ENCODE measurements at regions not wholly inside any gene's neighbourhood (a gene's known extent, or its start where the extent isn't known, plus 50 kb on each side); places are given as distances from the start of the nearest gene placed in this dataset.
"Not testable (repeated sequence)": the region's sequence is repeated elsewhere in the genome, so short reads cannot be mapped to it uniquely, and the experiment has no call there.

DNA sequence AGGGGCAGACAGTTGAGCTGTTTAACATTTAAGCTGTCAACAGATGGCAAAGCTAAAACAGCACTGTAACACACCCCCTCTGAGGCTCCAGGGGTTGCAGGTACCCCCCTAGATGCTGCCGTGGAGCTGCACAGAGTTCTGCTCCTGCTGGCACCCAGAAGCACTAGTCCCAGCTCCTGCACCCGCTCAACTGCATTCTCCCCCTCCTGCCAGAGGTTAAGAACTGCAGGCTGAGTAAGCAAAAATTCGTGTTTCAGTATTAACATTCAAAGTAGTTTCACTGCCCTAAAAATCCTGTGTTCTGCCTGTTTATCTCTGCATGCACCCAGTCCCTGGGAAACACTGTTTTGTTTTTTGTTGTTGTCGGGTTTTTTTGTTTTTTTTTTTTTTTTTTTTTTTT, 790.8 kb upstream of the KCND2 start:
- no peak for DNase-seq

DNA sequence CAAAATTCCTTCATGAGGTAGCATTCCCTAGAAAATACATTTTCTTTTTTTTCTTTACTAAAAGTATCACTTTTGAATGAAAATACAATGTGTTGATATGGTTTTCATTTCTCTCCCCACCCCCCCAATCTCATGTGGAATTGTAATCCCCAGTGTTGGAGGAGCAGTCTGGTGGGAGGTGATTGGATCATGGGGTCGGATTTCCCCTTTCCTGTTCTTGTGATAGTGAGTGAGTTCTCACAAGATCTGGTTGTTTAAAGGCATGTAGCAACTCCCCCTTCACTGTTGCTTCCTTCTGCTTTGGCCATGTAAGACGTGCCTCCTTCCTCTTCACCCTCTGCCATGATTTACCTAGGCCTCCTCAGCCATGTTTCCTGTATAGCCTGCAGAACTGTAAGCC, 790.3 kb upstream of the KCND2 start:
- DNase-seq = no peak

DNA sequence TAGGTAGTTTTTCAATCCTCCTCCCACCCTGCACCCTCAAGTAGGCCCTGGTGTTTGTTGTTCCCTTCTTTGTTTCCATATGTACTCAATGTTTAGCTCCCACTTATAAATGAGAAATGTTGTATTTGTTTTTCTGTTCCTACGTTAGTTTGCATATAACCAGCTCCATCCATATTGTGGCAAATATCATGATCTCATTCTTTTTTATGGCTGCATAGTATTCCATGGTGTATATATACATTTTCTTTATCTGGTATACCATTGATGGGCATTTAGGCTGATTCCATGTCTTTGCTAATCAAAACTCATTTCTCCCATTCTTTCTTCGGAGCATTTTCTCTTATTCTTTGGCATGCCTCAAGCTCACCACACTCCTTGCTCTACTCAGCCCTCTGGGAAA, 789.6 kb upstream of the KCND2 start:
- DNase-seq = no peak

DNA sequence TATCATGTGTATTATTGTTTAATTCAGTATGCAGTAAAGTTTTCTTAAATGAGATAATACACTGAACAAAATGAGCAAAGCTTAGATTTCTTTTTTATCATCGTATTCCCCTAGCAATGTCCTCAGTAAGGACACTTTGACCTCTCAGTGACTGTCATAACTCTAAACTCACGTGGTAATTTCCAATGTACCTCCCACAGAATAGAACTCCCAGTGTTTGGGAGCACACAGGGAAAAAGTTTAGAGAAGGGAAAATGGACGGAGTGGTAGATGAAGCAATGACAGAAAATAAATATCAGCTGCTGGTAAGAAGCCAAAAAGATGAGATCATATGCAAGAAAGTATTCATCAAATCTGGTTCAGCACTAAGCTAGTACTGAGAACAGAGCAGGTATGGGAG, 758.6 kb upstream of the KCND2 start:
- no peak for DNase-seq

DNA sequence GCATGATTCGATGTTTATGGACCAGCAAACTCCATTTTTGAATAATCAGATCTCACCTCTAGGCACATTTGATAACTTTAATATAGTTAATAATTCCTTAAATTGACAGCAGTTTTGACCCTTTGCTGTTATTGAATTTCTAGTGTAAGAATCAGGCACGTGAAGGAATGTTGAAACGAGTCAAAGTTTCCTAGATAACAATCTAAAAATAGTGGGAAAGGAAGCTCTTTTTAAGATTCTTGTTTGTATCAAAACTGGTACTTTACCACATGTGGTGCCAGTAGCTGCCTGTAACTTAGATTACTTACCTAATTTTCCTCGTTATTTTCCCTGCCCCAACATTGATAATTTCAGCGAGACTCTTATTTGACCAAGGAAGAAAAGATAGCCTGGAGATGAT, 757.8 kb upstream of the KCND2 start:
- no peak for DNase-seq

DNA sequence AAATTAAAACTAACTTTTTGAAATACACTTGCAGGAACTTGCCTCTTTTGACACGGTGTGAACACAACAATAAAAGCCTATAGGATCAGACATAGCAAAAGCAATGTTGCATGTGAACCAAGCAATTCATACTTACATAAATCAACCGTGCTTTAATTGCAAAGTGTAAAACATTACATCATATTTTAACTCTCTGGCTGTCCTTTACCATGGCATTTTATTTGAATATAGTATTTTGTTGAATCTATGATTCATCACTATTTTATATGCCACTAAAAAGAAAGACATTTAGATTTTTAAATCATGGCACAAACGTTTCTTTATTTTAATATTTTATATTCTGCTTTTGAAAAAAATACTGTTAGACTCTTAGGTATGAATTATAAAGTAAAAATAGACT, 757.0 kb upstream of the KCND2 start:
- no peak for DNase-seq

DNA sequence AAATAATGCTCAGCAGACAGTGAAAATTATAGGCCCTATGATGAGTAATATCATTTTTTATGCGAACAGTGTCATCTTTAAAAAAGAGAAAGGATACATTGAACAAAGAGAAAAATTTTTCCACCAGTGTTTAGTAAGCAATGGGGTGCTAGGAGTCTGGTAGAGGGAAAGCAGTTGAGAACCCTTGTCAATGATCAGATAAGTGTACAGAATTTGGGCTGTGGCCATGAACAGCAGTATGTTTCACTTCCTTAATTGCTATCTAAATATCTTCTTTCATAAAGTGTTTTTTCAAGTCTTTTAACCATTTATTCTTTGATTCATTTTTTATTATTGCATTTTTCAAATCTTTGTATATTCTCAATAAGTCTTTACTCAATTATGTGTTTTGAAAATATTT, 750.7 kb upstream of the KCND2 start:
- no peak for DNase-seq

DNA sequence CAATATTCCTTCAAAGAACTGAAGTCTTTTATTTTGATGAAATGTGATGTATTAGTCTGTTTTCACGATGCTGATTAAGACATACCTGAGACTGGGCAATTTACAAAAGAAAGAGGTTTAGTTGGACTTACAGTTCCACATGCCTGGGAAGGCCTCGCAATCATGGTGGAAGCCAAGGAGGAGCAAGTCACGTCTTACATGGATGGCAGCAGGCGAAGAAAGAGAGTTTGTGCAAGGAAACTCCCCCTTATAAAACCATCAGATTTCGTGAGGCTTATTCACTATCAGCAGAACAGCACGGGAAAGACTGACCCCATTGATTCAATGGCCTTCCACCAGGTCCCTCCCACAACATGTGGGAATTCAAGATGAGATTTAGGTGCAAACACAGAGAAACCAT, 750.3 kb upstream of the KCND2 start:
- DNase-seq = no peak

DNA sequence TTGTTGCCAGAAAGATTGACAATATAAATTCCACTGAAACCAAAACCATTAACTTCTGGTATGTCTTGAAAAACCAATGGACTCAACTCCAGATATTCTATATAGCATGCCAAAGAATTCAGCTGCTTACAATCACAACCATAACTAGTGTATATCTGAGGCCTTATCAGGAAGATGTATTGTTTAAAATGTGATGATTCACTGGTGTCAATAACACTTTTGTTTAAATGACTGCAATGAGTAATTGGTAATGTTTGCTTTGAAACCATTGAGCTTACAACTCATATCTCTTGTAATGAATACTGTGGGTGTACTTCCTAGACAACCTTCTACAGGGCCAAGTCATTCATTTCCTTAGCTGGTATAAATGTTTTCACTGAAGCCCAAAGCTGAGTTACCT, 727.9 kb upstream of the KCND2 start:
- no peak for DNase-seq

DNA sequence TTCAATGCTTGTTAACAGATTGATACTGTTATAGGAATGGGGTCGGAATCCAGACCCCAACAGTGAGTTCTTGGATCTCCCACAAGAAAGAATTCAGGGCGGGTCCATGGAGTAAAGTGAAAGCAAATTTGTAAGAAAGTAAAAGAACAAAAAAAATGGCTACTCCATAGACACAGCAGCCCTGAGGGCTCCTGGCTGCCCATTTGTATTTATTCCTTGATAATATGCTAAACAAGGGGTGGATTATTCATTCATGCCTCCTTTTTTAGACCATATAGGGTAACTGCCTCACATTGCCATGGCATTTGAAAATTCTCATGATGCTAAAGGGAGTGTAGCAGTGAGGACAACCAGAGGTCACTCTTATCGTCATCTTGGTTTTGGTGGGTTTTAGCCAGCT, 717.2 kb upstream of the KCND2 start:
- DNase-seq = no peak

DNA sequence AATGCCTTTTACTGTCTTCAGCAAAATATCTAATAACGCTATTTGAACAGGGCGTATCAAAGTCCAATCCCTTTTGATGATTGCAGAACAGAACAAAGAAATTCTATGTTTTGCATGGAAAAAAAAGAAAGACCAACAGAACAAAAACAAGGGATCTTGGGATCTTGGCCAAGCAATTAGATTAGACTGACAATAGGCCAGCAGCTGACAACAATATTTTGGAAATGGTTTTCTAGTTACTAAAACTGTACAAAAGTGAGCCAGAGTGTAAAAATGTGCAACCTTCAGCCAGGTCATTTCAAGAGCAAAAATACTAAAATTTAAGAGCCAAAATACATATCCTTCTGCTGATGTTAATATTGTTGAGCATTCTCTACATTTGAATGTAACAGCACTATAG, 716.5 kb upstream of the KCND2 start:
- DNase-seq = no peak

DNA sequence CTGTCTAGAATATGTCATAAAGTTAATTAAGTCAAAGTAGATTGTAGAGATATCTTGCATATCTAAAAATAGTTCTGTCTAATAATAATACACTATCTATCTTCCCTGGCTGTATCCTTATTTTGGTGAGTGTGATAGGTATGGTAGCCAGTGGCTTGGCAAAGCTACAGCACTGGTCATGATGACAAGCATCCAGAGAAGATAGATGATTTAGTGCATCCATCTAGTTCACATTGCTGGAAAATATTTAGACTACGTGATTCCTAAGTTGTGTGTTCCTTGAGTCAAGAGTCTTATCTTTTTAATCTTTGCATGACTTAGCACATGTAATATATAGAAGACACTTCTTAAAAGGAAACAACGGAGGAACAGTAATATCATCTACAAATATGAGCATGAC, 711.2 kb upstream of the KCND2 start:
- DNase-seq = no peak

DNA sequence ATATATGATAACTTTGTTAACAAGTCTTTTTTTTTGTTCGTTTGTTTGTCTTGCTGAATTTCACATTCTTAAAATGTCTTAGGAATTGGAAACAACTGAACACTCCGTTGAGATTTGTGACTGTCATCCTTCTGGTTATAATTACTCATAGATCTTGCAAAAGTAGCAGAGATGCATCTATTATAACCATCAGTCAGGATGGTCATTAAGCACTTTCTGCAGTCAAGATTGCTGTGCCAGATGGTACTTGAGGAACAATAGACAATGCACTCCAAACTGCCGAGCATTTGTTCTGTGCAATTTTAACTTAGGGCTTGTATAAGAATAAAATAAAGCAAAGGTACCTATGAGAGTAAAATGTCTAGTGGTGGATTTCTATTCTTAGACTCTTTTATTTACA, 710.1 kb upstream of the KCND2 start:
- DNase-seq = peak; percentile 69

DNA sequence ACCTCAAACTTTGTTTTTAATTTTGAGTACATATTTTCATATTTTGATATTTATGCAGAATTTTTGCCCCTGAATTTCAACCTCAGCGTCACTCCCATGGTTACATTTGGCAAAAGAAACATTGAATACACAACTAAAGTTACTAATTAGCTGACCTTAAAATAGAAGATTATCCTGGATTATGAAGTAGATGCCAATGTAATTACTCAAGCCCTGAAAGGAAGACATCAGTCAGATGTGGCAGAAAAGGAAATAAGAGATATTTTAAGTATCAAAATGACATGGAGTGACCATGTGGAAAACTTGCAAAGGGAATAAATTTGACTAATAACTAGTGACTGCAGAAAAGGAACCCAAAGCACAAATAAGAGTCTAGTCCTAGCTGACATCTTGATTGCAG, 701.3 kb upstream of the KCND2 start:
- DNase-seq = no peak

DNA sequence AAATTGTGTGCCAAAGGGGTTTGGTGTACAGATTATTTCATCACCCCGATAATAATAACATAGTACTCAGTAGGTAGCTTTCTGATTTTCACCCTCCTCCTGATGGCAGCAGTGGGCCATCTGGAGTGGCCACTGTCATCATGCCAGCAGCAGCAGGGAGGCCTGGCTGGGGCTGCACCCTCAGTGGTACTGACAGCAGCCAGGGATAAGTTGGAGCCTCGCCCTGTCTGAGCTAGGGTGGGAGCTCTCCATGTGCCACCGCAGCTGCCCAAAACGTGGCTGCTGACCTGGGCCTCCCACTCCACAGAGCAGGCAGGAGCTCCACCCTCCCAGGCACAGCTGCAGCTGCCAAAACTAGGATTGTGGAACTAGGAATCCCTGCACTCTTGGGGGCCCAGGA, 700.8 kb upstream of the KCND2 start:
- DNase-seq = no peak

DNA sequence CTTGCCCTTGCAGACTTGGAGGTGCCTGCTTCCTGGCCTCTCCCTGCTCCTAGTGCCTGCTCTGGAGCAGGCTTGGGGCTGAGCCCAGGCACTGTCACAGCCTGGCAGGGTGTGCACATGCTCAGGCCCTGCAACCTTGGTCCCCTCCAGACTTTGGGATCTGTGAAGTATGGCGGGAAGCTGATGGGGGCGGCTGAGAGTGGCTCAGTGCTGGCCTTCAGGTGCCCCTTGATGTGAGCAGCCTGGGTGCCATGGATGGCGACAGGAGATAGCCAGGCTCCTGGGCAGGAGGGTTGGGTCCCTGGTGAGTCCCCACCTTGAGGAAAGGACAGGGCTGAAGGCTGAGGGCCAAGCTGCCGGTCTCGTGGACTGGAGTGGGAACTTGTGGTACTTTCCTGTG, 700.4 kb upstream of the KCND2 start:
- DNase-seq = no peak

DNA sequence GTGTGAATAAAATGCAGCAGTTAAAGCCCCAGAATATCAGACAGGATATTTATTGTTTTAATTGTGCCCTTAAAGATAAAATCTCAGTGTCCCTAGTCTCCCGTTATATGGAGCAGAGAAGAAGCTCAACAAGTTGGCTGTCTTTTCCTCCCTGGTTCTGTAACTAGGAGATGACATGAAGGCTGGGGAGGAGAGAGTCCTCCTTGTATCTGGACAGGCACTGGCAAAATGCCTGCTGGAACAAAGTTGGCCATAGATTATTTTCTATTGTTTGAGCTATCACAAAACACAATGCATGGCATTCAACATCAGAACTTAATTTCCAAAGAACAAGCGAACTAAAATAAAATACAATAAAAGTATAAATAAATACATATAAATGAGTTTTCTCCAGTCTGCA, 694.9 kb upstream of the KCND2 start:
- DNase-seq = no peak

DNA sequence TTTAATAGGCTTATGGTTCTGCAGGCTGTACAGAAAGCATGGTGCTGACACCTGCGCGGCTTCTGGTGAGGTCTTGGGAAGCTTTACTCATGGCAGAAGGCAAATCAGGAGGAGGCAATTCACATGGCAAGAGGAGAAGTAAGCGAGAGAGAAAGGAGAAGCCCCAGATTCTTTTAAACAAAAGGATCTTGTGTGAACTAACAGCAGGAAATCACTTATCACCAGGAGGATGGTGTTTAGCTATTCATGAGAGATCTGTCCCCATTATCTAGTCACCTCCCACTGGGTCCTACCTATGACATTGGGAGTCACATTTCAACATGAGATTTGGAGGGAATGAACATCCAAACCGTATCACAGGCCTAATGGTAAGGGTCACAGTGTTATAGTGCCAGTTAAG, 678.0 kb upstream of the KCND2 start:
- DNase-seq = peak; percentile 3

DNA sequence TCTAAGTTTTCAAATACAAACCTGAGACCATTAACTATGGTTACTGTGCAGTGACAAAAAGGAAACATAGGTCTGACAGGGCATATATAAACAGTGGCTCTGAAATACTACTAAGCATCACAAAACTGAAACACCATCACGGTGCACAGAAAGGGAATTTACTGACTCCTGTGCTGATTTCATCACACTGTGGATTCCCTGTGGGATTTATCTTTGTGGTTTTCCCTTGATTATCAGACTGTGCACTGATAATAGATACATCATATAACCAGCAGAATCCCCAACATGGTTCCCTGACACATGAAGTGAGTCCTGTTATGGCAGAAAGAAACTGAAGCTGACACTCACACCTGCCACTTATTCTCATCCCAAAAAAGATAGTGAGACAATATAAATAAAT, 676.3 kb upstream of the KCND2 start:
- no peak for DNase-seq

DNA sequence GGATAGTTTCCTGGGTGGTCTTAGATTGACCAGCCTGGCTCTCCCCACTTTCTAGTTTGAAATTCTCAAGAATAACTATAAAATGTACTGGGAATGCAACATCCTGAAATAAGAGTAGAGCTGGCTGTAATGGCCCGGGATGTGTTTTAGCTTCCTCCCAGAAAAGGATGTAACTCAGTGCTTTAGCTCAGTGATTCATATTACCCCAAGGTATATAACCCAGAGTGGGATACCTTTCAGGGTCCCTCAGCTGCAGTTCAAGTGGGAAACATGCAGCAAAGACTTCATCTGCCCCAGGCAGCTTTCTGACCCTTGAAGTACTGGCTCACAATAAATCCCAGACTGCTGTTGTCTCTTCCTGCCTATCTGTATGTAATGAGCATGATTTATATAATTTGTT, 666.7 kb upstream of the KCND2 start:
- no peak for DNase-seq

DNA sequence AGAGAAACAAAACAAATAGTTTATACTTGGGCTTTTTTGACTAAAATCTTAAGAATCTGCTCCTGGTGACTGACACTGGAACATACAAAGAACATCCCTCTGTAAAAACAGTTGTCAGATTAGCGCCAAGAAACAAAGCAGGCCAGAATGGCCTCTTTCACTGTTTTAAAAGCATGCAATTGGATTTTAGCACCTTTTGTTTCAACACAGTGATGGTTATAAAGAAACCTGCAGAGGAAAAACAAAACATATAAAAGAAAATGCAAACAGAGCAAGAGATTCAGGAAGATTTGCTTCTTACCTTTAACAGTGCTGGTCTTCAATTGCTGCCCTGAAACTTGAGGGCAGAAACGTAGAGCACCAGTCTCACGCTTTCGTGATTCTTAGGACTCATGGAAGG, 652.2 kb upstream of the KCND2 start:
- no peak for DNase-seq

DNA sequence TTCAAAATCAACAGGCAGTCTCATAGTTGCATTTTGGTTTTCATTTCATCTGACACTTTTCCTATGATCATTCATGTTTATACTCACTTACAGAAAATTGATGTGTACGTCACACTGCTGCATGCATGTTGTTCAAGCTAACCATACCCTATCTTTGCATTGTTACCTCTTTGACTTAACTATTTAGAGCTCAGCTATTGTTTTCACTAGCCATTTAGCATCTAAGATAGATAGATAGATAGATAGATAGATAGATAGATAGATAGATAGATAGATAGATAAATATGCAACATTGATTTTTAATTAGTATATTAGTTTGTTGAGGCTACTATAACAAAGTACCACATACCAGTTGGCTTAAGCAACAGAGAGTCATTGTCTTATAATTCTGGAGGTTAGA, 649.5 kb upstream of the KCND2 start:
- no peak for DNase-seq

DNA sequence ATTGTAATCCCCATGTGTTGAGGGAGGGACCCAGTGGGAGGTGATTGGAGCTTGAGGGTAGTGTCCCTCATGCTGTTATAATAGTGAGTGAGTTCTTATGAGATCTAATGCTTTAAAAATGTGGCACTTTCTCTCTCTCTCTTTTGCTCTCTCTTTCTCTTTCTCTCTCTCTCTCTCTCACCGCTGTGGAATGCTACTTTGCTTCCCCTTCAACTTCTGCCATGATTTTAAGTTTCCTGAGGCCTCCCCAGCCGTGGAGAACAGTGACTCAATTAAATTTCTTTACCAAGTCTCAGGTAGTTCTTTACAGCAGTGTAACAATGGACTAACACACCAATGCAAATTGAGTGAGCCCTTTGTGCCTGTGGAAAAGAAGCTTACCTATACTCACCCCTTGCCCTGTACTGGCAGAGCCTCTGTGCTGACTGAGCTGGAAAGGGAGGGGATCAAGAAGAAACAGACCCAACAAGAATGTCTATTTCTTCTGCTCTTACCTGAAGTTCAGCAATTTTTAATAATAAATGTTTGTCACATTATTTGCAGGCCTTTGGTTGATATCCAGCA, 642.5 kb upstream of the KCND2 start:
- DNase-seq = no peak

DNA sequence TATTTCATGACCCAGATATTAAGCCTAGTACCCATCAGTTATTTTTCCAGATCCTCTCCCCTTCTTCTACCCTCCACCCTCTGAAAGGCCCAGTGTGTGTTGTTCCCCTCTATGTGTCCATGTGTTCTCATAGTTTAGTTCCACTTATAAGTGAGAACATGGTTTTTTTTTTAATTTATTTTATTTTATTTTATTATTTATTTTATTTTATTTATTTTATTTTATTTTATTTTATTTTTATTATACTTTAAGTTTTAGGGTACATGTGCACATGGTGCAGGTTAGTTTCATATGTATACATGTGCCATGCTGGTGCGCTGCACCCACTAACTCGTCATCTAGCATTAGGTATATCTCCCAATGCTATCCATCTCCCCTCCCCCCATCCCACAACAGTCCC, 639.2 kb upstream of the KCND2 start:
- not testable (repeated sequence) for DNase-seq

DNA sequence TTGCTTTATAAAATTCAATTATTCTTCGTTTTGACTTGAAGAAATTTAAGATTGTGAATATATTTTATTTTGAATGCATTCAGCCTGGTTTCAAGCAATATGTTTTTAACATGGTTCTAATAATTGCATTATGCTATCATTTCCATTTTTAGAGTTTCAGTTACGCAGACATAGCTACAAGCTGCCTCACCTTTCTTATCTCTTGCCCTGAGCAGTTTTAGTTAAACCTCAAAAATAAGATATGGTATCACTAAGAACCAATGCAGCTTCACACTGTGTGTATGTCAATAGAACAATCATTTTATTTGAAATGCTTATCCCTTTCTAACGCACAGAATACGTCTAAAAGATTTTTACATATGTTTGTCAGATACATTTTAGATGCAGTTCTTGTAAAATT, 632.6 kb upstream of the KCND2 start:
- no peak for DNase-seq

DNA sequence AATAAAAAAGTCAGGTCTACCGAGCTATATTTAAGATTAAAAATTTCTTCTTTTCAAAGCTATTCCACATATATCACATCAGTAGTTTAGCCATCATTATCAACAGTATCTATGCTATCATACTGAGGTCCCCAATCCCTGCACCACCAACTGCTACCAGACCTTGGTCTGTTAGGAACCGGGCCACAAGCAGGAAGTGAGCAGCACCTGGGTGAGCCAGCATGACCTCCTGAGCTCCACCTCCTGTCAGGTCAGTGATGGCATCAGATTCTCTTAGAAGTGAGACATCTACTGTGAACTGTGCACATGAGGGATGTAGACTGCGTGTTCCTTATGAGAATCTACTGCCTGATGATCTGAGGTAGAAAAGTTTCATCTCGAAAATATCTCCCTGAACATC, 632.1 kb upstream of the KCND2 start:
- no peak for DNase-seq

All from NCI-H2227 treated with DMSO at 0.1 percent for 48 hours (cell line).